ENCODE measurements at regions not wholly inside any gene's neighbourhood (a gene's known extent, or its start where the extent isn't known, plus 50 kb on each side); places are given as distances from the start of the nearest gene placed in this dataset.

- no peak for DNase-seq
- Histone ChIP-seq H3K4me1 (no peaks in the 10 kb centered on the region), H3K27me3 (no peaks in the 10 kb centered on the region), H3K9me3 (no peaks in the 10 kb centered on the region), H3K36me3 (ENCODE audit: low read depth, missing control alignments) (no peaks in the 10 kb centered on the region), H3K27ac (no peak overlapping the region), H3K4me3 (no peak overlapping the region)
- WGBS, 2 donors = 57 to 60% methylated on average over 2 of the region's 2 CpGs
- intact Hi-C loops (cut with DNase I; ENCODE audit: low total_unique reads) = no loop called here
- TF ChIP-seq POLR2A (IDR thresholded peaks at IDR 0.05) (no peak), CTCF (IDR thresholded peaks at IDR 0.05) (no peak)
Measured at GRCh38 chr5:43959144-43959543, 356.2 kb downstream of the NNT start.

GRCh38 chr5:43947935-43948334 is 345.0 kb downstream of the NNT start:
- Histone ChIP-seq H3K4me3 (no peak overlapping the region), H3K27ac (no peak overlapping the region), H3K9me3 (no peaks in the 10 kb centered on the region), H3K27me3 (no peaks in the 10 kb centered on the region), H3K4me1 (no peaks in the 10 kb centered on the region), H3K36me3 (ENCODE audit: low read depth, missing control alignments) (no peaks in the 10 kb centered on the region)
- no peak for DNase-seq
- intact Hi-C loops (cut with DNase I; ENCODE audit: low total_unique reads) = no loop called here
- 24 to 39% methylated on average over 2 of the region's 2 CpGs for WGBS, 2 donors
- TF ChIP-seq POLR2A (IDR thresholded peaks at IDR 0.05) (no peak), CTCF (IDR thresholded peaks at IDR 0.05) (no peak)

GRCh38 chr5:43941806-43942205 is 338.8 kb downstream of the NNT start:
- H3K4me3 ChIP-seq = no peak overlapping the region
- H3K9me3 ChIP-seq = no peaks in the 10 kb centered on the region
- intact Hi-C loops (cut with DNase I; ENCODE audit: low total_unique reads) = no loop called here
- TF ChIP-seq CTCF (IDR thresholded peaks at IDR 0.05) = no peak
- TF ChIP-seq POLR2A (IDR thresholded peaks at IDR 0.05) = no peak
- no peak overlapping the region for H3K27ac ChIP-seq
- H3K4me1 ChIP-seq = no peaks in the 10 kb centered on the region
- WGBS, 2 donors = 67 to 100% methylated on average over 1 of the region's 1 CpG
- no peak for DNase-seq
- no peaks in the 10 kb centered on the region for H3K36me3 ChIP-seq (ENCODE audit: low read depth, missing control alignments)
- no peaks in the 10 kb centered on the region for H3K27me3 ChIP-seq

- Histone ChIP-seq H3K27ac (no peak overlapping the region), H3K36me3 (ENCODE audit: low read depth, missing control alignments) (no peaks in the 10 kb centered on the region), H3K4me3 (no peak overlapping the region), H3K4me1 (no peaks in the 10 kb centered on the region), H3K9me3 (no peaks in the 10 kb centered on the region), H3K27me3 (no peaks in the 10 kb centered on the region)
- intact Hi-C loops (cut with DNase I; ENCODE audit: low total_unique reads) = no loop called here
- DNase-seq = no peak
- TF ChIP-seq CTCF (IDR thresholded peaks at IDR 0.05) (no peak), POLR2A (IDR thresholded peaks at IDR 0.05) (no peak)
- 50 to 64% methylated on average over 2 of the region's 2 CpGs for WGBS, 2 donors
Measured at GRCh38 chr5:43940562-43940961, 337.6 kb downstream of the NNT start.

GRCh38 chr5:43926923-43927322 is 323.9 kb downstream of the NNT start:
- no peak overlapping the region for H3K27ac ChIP-seq
- H3K4me3 ChIP-seq = no peak overlapping the region
- no peak for DNase-seq
- no peaks in the 10 kb centered on the region for H3K36me3 ChIP-seq (ENCODE audit: low read depth, missing control alignments)
- TF ChIP-seq CTCF (IDR thresholded peaks at IDR 0.05) (no peak), POLR2A (IDR thresholded peaks at IDR 0.05) (no peak)
- intact Hi-C loops (cut with DNase I; ENCODE audit: low total_unique reads) = no loop called here
- H3K4me1 ChIP-seq = no peaks in the 10 kb centered on the region
- H3K27me3 ChIP-seq = no peaks in the 10 kb centered on the region
- 45 to 54% methylated on average over 2 of the region's 2 CpGs for WGBS, 2 donors
- no peaks in the 10 kb centered on the region for H3K9me3 ChIP-seq

All from testis (tissue), 2 donors.